ENCODE measurements at regions not wholly inside any gene's neighbourhood (a gene's known extent, or its start where the extent isn't known, plus 50 kb on each side); places are given as distances from the start of the nearest gene placed in this dataset.

DNA sequence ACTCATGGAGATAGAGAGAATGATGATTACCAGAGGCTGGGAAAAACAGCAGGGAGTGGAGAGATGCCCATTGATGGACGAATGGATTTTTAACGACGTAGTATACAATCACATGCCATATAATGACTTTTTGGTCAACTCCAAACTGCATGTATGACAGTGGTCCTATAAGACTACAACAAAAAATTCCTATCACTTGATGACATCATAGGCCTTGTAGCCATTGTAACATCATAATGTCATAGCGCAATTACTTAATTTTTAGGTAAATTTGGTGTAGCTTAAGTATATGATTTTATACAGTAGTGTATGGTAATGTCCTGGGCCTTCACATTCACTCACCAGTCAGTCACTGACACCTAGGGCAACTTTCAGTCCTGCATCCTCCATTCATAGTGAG is 264.3 kb downstream of the RAP2B start:
- Histone ChIP-seq H3K9me3 (ENCODE audit: control insufficient read depth, insufficient read depth, low read depth, low read length) (no peaks in the 10 kb centered on the region), H3K36me3 (ENCODE audit: control insufficient read depth, insufficient read depth, low read length) (no peaks in the 10 kb centered on the region), H2AFZ (ENCODE audit: low read length) (no peak overlapping the region), H3K27me3 (ENCODE audit: control insufficient read depth, insufficient read depth, low read length) (no peaks in the 10 kb centered on the region), H3K79me2 (ENCODE audit: control insufficient read depth, insufficient read depth, low read length) (no peaks in the 10 kb centered on the region), H3K9ac (ENCODE audit: insufficient read depth, low read length) (no peak overlapping the region), H3K4me2 (ENCODE audit: extremely low read depth, insufficient read depth, low read length) (no peak overlapping the region), H3K4me1 (ENCODE audit: control insufficient read depth, extremely low read depth, insufficient read depth, low read length) (no peaks in the 10 kb centered on the region), H3K4me3 (replicated peaks in 1 of 4; ENCODE audit: control extremely low read depth in 1 of 4, insufficient read depth in 1 of 4, low read depth in 3 of 4, low read length in 4 of 4) (no peak overlapping the region), H3K27ac (ENCODE audit: insufficient read depth, low read length) (no peak overlapping the region), H4K20me1 (ENCODE audit: control insufficient read depth, extremely low read depth, insufficient read depth, low read length) (no peaks in the 10 kb centered on the region)
- TF ChIP-seq, protein P1, sequence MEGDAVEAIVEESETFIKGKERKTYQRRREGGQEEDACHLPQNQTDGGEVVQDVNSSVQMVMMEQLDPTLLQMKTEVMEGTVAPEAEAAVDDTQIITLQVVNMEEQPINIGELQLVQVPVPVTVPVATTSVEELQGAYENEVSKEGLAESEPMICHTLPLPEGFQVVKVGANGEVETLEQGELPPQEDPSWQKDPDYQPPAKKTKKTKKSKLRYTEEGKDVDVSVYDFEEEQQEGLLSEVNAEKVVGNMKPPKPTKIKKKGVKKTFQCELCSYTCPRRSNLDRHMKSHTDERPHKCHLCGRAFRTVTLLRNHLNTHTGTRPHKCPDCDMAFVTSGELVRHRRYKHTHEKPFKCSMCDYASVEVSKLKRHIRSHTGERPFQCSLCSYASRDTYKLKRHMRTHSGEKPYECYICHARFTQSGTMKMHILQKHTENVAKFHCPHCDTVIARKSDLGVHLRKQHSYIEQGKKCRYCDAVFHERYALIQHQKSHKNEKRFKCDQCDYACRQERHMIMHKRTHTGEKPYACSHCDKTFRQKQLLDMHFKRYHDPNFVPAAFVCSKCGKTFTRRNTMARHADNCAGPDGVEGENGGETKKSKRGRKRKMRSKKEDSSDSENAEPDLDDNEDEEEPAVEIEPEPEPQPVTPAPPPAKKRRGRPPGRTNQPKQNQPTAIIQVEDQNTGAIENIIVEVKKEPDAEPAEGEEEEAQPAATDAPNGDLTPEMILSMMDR (conservative IDR thresholded peaks at IDR 0.05 in 1 of 2, IDR thresholded peaks at IDR 0.05 in 1 of 2; ENCODE audit: low read depth in 1 of 2, low read length in 2 of 2) = no peak
- no peak for TF ChIP-seq EZH2 (IDR thresholded peaks at IDR 0.05; ENCODE audit: low read length, missing control alignments)
- no peak for DNase-seq (ENCODE audit: low read depth in 2 of 2)

DNA sequence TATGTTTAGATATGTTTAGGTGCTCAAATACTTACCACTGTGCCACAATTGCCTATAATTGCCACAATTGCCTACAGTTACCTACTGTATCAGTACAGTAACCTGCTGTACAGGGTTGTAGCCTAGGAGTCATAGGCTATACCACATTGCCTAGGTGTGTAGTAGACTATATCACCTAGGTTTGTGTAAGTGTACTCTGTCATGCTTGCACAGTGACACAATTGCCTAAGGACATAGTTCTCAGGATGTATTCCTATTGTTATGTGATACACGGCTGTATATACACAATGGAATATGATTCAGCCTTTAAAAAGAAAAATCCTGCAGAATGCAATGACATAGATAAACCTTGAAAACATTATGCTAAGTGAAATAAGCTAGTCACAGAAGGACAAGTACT is 264.8 kb downstream of the RAP2B start:
- Histone ChIP-seq H3K9me3 (ENCODE audit: control insufficient read depth, insufficient read depth, low read depth, low read length) (no peaks in the 10 kb centered on the region), H3K79me2 (ENCODE audit: control insufficient read depth, insufficient read depth, low read length) (no peaks in the 10 kb centered on the region), H3K27ac (ENCODE audit: insufficient read depth, low read length) (no peak overlapping the region), H3K4me1 (ENCODE audit: control insufficient read depth, extremely low read depth, insufficient read depth, low read length) (no peaks in the 10 kb centered on the region), H3K4me3 (replicated peaks in 1 of 4; ENCODE audit: control extremely low read depth in 1 of 4, insufficient read depth in 1 of 4, low read depth in 3 of 4, low read length in 4 of 4) (no peak overlapping the region), H3K4me2 (ENCODE audit: extremely low read depth, insufficient read depth, low read length) (no peak overlapping the region), H2AFZ (ENCODE audit: low read length) (no peak overlapping the region), H3K36me3 (ENCODE audit: control insufficient read depth, insufficient read depth, low read length) (no peaks in the 10 kb centered on the region), H3K9ac (ENCODE audit: insufficient read depth, low read length) (no peak overlapping the region), H3K27me3 (ENCODE audit: control insufficient read depth, insufficient read depth, low read length) (no peaks in the 10 kb centered on the region), H4K20me1 (ENCODE audit: control insufficient read depth, extremely low read depth, insufficient read depth, low read length) (no peaks in the 10 kb centered on the region)
- TF ChIP-seq EZH2 (IDR thresholded peaks at IDR 0.05; ENCODE audit: low read length, missing control alignments) = no peak
- TF ChIP-seq, protein P1 (conservative IDR thresholded peaks at IDR 0.05 in 1 of 2, IDR thresholded peaks at IDR 0.05 in 1 of 2; ENCODE audit: low read depth in 1 of 2, low read length in 2 of 2) = no peak
- no peak for DNase-seq (ENCODE audit: low read depth in 2 of 2)

DNA sequence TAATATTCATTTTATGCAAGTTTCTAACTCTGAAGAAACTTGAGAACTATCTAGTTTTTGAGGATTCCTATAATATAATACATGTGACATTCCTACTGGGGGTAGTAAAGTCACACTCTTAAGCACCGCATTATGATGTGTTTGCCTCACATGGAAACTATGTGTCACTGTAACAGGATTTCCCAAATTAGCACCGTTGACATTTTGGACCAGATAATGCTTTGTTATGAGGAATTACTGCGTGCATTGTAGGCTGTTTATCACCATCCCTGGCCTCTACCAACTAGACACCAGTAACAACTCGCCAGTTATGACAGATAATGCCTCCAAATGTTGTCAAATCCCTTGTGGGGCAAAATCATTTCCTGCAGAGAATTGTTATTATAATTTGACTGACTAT is 267.8 kb downstream of the RAP2B start:
- Histone ChIP-seq H3K9ac (ENCODE audit: insufficient read depth, low read length) (no peak overlapping the region), H3K36me3 (ENCODE audit: control insufficient read depth, insufficient read depth, low read length) (no peaks in the 10 kb centered on the region), H3K4me3 (replicated peaks in 1 of 4; ENCODE audit: control extremely low read depth in 1 of 4, insufficient read depth in 1 of 4, low read depth in 3 of 4, low read length in 4 of 4) (no peak overlapping the region), H3K27ac (ENCODE audit: insufficient read depth, low read length) (no peak overlapping the region), H4K20me1 (ENCODE audit: control insufficient read depth, extremely low read depth, insufficient read depth, low read length) (no peaks in the 10 kb centered on the region), H3K79me2 (ENCODE audit: control insufficient read depth, insufficient read depth, low read length) (no peaks in the 10 kb centered on the region), H2AFZ (ENCODE audit: low read length) (no peak overlapping the region), H3K4me2 (ENCODE audit: extremely low read depth, insufficient read depth, low read length) (no peak overlapping the region), H3K4me1 (ENCODE audit: control insufficient read depth, extremely low read depth, insufficient read depth, low read length) (no peaks in the 10 kb centered on the region), H3K9me3 (ENCODE audit: control insufficient read depth, insufficient read depth, low read depth, low read length) (no peaks in the 10 kb centered on the region), H3K27me3 (ENCODE audit: control insufficient read depth, insufficient read depth, low read length) (no peaks in the 10 kb centered on the region)
- no peak for DNase-seq (ENCODE audit: low read depth in 2 of 2)
- TF ChIP-seq, protein P1 (conservative IDR thresholded peaks at IDR 0.05 in 1 of 2, IDR thresholded peaks at IDR 0.05 in 1 of 2; ENCODE audit: low read depth in 1 of 2, low read length in 2 of 2) = no peak
- no peak for TF ChIP-seq EZH2 (IDR thresholded peaks at IDR 0.05; ENCODE audit: low read length, missing control alignments)

Measured in fibroblast of lung (primary cell).